ENCODE measurements at regions not wholly inside any gene's neighbourhood (a gene's known extent, or its start where the extent isn't known, plus 50 kb on each side); places are given as distances from the start of the nearest gene placed in this dataset. TPM values are rescaled to one million over a fixed set of nuclear protein-coding genes. Genes with fewer than 3 reads are reported as not detected.

- TF ChIP-seq, protein P1, sequence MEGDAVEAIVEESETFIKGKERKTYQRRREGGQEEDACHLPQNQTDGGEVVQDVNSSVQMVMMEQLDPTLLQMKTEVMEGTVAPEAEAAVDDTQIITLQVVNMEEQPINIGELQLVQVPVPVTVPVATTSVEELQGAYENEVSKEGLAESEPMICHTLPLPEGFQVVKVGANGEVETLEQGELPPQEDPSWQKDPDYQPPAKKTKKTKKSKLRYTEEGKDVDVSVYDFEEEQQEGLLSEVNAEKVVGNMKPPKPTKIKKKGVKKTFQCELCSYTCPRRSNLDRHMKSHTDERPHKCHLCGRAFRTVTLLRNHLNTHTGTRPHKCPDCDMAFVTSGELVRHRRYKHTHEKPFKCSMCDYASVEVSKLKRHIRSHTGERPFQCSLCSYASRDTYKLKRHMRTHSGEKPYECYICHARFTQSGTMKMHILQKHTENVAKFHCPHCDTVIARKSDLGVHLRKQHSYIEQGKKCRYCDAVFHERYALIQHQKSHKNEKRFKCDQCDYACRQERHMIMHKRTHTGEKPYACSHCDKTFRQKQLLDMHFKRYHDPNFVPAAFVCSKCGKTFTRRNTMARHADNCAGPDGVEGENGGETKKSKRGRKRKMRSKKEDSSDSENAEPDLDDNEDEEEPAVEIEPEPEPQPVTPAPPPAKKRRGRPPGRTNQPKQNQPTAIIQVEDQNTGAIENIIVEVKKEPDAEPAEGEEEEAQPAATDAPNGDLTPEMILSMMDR (conservative IDR thresholded peaks at IDR 0.05; ENCODE audit: low read depth in 2 of 2) = no peak
- TF ChIP-seq STAT1 (IDR thresholded peaks at IDR 0.05; ENCODE audit: unreplicated experiment) (no peak), EZH2 (IDR thresholded peaks at IDR 0.05; ENCODE audit: low read depth, unreplicated experiment) (no peak), EZH2phosphoT487 (IDR thresholded peaks at IDR 0.05; ENCODE audit: unreplicated experiment) (no peak), NANOG (IDR thresholded peaks at IDR 0.05; ENCODE audit: borderline replicate concordance) (no peak)
Observed at GRCh38 chr12:11598900-11599299, 50.6 kb upstream of the ETV6 start (continued).

Small RNAs in the stretch of these regions (small RNA-seq; reads per million reads assigned to genes)
- not detected for gene AC007450.3 (ENCODE audit: low replicate concordance)
- not detected for gene HIGD1AP8 (ENCODE audit: low replicate concordance)
- gene RNU7-60P (ENCODE audit: low replicate concordance) = not detected
